ENCODE measurements at regions not wholly inside any gene's neighbourhood (a gene's known extent, or its start where the extent isn't known, plus 50 kb on each side); places are given as distances from the start of the nearest gene placed in this dataset.
"Not testable (repeated sequence)": the region's sequence is repeated elsewhere in the genome, so short reads cannot be mapped to it uniquely, and the experiment has no call there.

DNA sequence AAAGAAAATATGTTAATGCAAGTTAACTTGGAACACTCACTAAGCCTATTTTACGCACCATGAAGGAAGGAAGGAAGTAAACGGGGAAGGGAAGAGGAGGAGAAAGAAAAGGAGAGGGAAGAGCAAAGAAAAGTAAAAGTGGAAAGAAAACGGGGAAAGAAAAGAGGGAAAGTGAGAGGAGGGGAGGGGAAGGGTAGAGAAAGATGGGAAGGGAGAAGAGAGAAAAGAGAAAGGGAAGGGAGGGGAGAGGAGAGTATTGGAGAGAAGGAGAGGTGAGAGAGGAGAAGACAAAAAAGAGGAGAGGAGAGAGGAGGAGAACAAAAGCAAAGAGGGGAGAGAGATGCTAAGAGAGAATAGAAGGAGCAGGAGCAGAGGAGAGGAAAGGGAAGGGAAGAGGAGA, 224.1 kb downstream of the SLITRK2 start:
- no peak for DNase-seq
- no peaks in the 10 kb centered on the region for H3K27me3 ChIP-seq
- no peaks in the 10 kb centered on the region for H3K9me3 ChIP-seq
- no peaks in the 10 kb centered on the region for H3K36me3 ChIP-seq
- H3K9ac ChIP-seq (ENCODE audit: low read depth in 2 of 2, low read length in 2 of 2), result no peak overlapping the region
- H3K4me3 ChIP-seq, result no peak overlapping the region
- H3K27ac ChIP-seq, result no peak overlapping the region
- no peaks in the 10 kb centered on the region for H3K4me1 ChIP-seq
- intact Hi-C loops (cut with DNase I), result no loop called here
- TF ChIP-seq, protein P1, sequence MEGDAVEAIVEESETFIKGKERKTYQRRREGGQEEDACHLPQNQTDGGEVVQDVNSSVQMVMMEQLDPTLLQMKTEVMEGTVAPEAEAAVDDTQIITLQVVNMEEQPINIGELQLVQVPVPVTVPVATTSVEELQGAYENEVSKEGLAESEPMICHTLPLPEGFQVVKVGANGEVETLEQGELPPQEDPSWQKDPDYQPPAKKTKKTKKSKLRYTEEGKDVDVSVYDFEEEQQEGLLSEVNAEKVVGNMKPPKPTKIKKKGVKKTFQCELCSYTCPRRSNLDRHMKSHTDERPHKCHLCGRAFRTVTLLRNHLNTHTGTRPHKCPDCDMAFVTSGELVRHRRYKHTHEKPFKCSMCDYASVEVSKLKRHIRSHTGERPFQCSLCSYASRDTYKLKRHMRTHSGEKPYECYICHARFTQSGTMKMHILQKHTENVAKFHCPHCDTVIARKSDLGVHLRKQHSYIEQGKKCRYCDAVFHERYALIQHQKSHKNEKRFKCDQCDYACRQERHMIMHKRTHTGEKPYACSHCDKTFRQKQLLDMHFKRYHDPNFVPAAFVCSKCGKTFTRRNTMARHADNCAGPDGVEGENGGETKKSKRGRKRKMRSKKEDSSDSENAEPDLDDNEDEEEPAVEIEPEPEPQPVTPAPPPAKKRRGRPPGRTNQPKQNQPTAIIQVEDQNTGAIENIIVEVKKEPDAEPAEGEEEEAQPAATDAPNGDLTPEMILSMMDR (IDR thresholded peaks at IDR 0.05), result no peak

DNA sequence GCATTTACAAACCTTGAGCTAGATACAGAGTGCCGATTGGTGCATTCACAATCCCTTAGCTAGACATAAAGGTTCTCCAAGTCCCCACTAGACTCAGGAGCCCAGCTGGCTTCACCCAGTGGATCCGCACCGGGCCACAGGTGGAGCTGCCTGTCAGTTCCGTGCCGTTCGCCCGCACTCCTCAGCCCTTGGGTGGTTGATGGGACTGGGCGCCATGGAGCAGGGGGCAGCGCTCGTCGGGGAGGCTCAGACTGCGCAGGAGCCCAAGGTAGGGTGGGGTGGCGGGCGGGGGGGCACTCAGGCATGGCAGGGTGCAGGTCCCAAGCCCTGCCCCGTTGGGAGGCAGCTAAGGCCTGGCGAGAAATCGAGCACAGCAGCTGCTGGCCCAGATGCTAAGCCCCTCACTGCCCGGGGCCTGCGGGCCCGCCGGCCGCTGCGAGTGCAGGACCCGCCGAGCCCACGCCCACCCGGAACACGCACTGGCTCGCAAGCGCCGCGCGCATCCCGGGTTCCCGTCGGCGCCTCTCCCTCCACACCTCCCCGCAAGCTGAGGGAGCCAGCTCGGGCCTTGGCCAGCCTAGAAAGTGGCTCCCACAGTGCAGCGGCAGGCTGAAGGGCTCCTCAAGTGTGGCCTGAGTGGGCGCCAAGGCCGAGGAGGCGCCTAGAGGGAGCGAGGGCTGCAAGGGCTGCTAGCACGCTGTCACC, 228.5 kb downstream of the SLITRK2 start:
- H3K36me3 ChIP-seq; DNase-seq; intact Hi-C loops (cut with DNase I); H3K27me3 ChIP-seq; H3K9ac ChIP-seq (ENCODE audit: low read depth in 2 of 2, low read length in 2 of 2); H3K4me1 ChIP-seq; H3K9me3 ChIP-seq; H3K4me3 ChIP-seq; H3K27ac ChIP-seq: not testable (repeated sequence)

DNA sequence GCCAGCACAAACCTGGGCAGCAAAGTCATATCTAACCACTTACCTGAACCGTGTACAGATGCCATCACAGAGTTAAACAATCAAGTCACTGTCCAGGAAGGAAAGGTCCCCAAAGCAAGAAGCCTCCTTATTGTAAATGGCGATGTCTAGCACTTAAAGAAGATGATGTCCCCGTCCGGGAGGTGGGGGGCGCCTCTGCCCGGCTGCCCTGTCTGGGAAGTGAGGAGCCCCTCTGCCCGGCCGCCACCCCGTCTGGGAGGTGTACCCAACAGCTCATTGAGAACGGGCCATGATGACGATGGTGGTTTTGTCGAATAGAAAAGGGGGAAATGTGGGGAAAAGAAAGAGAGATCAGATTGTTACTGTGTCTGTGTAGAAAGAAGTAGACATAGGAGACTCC, 231.9 kb downstream of the SLITRK2 start:
- H3K9ac ChIP-seq (ENCODE audit: low read depth in 2 of 2, low read length in 2 of 2); H3K27ac ChIP-seq; H3K27me3 ChIP-seq; H3K36me3 ChIP-seq; intact Hi-C loops (cut with DNase I); DNase-seq; H3K9me3 ChIP-seq; H3K4me1 ChIP-seq; H3K4me3 ChIP-seq: not testable (repeated sequence)

DNA sequence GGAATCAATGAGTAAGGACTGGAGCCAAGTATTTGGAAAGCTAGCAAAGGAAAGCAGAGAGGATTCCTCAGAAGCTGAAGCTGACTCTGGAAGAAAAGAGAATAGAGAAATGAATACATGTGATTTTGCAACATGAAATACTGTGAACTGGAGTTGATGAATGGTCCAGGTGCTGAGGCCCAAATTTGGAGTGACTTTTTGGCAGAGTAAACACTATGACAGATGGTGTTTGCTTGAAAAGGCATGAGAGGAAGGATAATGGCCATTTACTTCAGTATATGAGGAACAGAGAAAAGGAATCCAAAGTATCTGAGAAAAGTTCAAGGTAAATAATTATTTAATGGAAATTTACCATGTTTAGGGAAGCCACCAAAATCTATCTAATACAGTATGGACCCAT, 236.7 kb downstream of the SLITRK2 start:
- no peak overlapping the region for H3K9ac ChIP-seq (ENCODE audit: low read depth in 2 of 2, low read length in 2 of 2)
- no peak for DNase-seq
- H3K4me1 ChIP-seq, result no peaks in the 10 kb centered on the region
- TF ChIP-seq, protein P1 (IDR thresholded peaks at IDR 0.05), result no peak
- no peaks in the 10 kb centered on the region for H3K27me3 ChIP-seq
- no peaks in the 10 kb centered on the region for H3K36me3 ChIP-seq
- H3K27ac ChIP-seq, result no peak overlapping the region
- no peaks in the 10 kb centered on the region for H3K9me3 ChIP-seq
- intact Hi-C loops (cut with DNase I), result no loop called here
- no peak overlapping the region for H3K4me3 ChIP-seq

DNA sequence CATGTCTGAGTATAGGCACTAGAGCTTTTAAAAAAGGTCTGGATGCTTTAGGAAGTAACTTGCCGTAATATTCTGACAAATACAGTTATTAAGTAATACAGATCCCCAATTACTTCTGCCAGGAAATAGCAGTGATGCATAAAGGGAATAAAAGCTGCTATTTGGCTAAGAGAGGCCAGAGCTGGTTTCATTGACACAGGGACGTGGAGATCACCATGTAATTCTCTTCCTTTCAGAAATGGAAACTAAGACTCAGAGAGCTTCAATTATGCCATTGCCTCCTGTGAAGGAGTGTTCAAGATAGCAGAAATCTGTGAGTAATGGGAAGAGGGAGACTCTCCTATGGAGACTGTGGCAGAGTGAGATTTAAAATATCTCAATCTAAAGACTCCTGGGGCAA, 238.1 kb downstream of the SLITRK2 start:
- no peak for DNase-seq
- intact Hi-C loops (cut with DNase I), result no loop called here
- H3K4me3 ChIP-seq, result no peak overlapping the region
- TF ChIP-seq, protein P1 (IDR thresholded peaks at IDR 0.05), result no peak
- H3K9ac ChIP-seq (ENCODE audit: low read depth in 2 of 2, low read length in 2 of 2), result no peak overlapping the region
- no peak overlapping the region for H3K27ac ChIP-seq
- no peaks in the 10 kb centered on the region for H3K27me3 ChIP-seq
- H3K36me3 ChIP-seq, result no peaks in the 10 kb centered on the region
- H3K9me3 ChIP-seq, result no peaks in the 10 kb centered on the region
- no peaks in the 10 kb centered on the region for H3K4me1 ChIP-seq

DNA sequence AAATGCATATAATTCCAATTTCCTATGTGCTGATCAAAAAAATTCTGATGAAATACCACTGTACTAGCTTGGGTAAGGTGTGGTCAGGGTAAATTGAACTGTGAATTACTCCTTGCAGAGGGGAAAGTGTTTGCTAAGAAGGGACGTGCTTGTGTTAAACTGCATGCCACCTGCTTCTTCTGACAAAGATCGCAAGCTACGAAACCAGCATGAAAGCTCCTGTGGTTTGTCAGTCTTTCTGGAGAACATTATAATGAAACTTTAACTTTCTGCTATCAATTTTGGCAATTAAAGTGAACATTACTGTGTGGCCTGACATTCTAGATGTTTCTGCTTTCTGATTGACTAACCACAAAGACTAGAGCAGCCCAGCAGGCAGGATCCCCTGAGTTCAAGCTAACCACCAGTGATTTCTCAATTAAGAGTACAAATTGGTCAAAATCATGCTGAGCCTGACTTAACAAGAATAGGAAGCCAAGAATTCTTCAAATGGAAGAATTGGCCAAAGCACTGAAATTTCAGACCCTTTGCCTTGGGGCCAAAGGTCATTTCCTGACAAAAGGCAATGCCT, 239.0 kb downstream of the SLITRK2 start:
- Histone ChIP-seq H3K4me1 (no peaks in the 10 kb centered on the region), H3K4me3 (no peak overlapping the region), H3K36me3 (no peaks in the 10 kb centered on the region), H3K27me3 (no peaks in the 10 kb centered on the region), H3K9ac (ENCODE audit: low read depth in 2 of 2, low read length in 2 of 2) (no peak overlapping the region), H3K9me3 (no peaks in the 10 kb centered on the region), H3K27ac (no peak overlapping the region)
- TF ChIP-seq, protein P1 (IDR thresholded peaks at IDR 0.05), result no peak
- intact Hi-C loops (cut with DNase I), result no loop called here
- no peak for DNase-seq
